ENCODE measurements at regions not wholly inside any gene's neighbourhood (a gene's known extent, or its start where the extent isn't known, plus 50 kb on each side); places are given as distances from the start of the nearest gene placed in this dataset.

- Mint-ChIP-seq H3K36me3 (ENCODE audit: insufficient read depth) (no peaks in the 10 kb centered on the region), H3K27ac (no peak overlapping the region), H3K4me3 (ENCODE audit: low read depth) (no peak overlapping the region), H3K4me1 (ENCODE audit: low read depth) (no peaks in the 10 kb centered on the region), H3K9me3 (ENCODE audit: low read depth) (no peaks in the 10 kb centered on the region), H3K27me3 (peaks cover 6% of the 10 kb centered on the region)
- no peak for DNase-seq (ENCODE audit: low spot score, unreplicated experiment)
- TF ChIP-seq, protein P1, sequence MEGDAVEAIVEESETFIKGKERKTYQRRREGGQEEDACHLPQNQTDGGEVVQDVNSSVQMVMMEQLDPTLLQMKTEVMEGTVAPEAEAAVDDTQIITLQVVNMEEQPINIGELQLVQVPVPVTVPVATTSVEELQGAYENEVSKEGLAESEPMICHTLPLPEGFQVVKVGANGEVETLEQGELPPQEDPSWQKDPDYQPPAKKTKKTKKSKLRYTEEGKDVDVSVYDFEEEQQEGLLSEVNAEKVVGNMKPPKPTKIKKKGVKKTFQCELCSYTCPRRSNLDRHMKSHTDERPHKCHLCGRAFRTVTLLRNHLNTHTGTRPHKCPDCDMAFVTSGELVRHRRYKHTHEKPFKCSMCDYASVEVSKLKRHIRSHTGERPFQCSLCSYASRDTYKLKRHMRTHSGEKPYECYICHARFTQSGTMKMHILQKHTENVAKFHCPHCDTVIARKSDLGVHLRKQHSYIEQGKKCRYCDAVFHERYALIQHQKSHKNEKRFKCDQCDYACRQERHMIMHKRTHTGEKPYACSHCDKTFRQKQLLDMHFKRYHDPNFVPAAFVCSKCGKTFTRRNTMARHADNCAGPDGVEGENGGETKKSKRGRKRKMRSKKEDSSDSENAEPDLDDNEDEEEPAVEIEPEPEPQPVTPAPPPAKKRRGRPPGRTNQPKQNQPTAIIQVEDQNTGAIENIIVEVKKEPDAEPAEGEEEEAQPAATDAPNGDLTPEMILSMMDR (IDR thresholded peaks at IDR 0.05; ENCODE audit: unreplicated experiment), result no peak
Observed at GRCh38 chr6:44699082-44699481, 311.6 kb downstream of the CDC5L start.

- DNase-seq (ENCODE audit: low spot score, unreplicated experiment), result no peak
- Mint-ChIP-seq H3K27ac (no peak overlapping the region), H3K4me3 (ENCODE audit: low read depth) (no peak overlapping the region), H3K36me3 (ENCODE audit: insufficient read depth) (no peaks in the 10 kb centered on the region), H3K9me3 (ENCODE audit: low read depth) (no peaks in the 10 kb centered on the region), H3K27me3 (peaks cover 6% of the 10 kb centered on the region), H3K4me1 (ENCODE audit: low read depth) (no peaks in the 10 kb centered on the region)
- TF ChIP-seq, protein P1 (IDR thresholded peaks at IDR 0.05; ENCODE audit: unreplicated experiment), result no peak
Observed at GRCh38 chr6:44699851-44700250, 312.3 kb downstream of the CDC5L start.

DNA sequence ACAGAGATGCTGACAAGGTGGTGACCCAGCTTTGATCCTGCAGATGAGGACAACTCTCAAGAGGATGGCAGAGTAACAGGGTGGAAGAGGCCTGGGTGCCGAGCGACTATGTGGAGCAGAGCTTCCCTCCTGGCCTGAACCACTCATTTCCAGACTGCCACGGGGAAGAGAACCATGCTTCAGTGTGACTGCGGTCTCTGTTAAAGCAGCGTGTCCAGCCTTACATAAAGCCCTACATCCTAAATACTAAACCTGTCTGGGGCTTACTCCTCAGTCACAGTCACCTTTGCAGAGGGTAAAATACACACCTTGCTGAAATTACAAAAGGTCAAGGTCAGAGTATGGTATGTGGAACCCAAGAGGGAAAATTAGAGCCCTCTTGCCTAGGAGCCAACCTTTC lies 312.9 kb downstream of the CDC5L start:
- no peaks in the 10 kb centered on the region for H3K9me3 Mint-ChIP-seq (ENCODE audit: low read depth)
- peaks cover 6% of the 10 kb centered on the region for H3K27me3 Mint-ChIP-seq
- TF ChIP-seq, protein P1 (IDR thresholded peaks at IDR 0.05; ENCODE audit: unreplicated experiment), result no peak
- H3K27ac Mint-ChIP-seq, result no peak overlapping the region
- no peak for DNase-seq (ENCODE audit: low spot score, unreplicated experiment)
- no peak overlapping the region for H3K4me3 Mint-ChIP-seq (ENCODE audit: low read depth)
- no peaks in the 10 kb centered on the region for H3K36me3 Mint-ChIP-seq (ENCODE audit: insufficient read depth)
- H3K4me1 Mint-ChIP-seq (ENCODE audit: low read depth), result no peaks in the 10 kb centered on the region

DNA sequence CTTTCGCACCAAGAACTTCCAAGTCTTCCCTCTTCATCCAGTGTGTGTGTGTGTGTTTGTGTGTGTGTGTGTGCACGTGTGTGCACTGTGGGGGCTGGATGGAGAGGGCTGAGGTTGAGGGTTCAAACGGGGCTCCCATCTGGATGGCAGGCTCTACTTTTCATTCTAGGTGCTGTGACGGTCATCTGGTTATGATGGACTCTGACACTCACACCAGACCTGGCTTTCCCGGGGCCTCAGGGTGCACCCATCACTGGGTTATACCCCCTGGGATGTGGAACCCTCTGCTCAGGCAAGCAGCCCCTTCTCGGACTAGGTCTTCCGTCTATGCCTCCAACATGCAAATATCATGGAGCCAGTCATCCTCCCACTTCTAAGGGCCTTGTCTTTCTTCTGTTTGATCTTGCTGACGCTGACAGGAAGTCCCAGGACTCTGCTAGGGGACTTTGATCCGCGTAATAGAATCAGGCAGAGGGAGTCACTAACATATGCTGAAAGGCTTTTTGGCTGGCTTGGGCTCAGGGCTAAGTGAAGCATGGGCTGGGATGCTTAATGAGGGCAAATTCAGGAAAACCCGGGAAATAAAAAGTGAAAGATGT lies 313.6 kb downstream of the CDC5L start:
- DNase-seq (ENCODE audit: low spot score, unreplicated experiment), result no peak
- H3K9me3 Mint-ChIP-seq (ENCODE audit: low read depth), result no peaks in the 10 kb centered on the region

GRCh38 chr6:44701637-44702101 lies 314.2 kb downstream of the CDC5L start:
- Mint-ChIP-seq H3K36me3 (ENCODE audit: insufficient read depth) (no peaks in the 10 kb centered on the region), H3K27me3 (peaks cover 6% of the 10 kb centered on the region), H3K27ac (no peak overlapping the region), H3K4me3 (ENCODE audit: low read depth) (no peak overlapping the region), H3K9me3 (ENCODE audit: low read depth) (no peaks in the 10 kb centered on the region), H3K4me1 (ENCODE audit: low read depth) (no peaks in the 10 kb centered on the region)
- TF ChIP-seq, protein P1 (IDR thresholded peaks at IDR 0.05; ENCODE audit: unreplicated experiment), result no peak
- no peak for DNase-seq (ENCODE audit: low spot score, unreplicated experiment)

More for the DNA sequence above, 313.6 kb downstream of the CDC5L start:
- Mint-ChIP-seq H3K4me1 (ENCODE audit: low read depth) (no peaks in the 10 kb centered on the region), H3K4me3 (ENCODE audit: low read depth) (no peak overlapping the region), H3K27ac (no peak overlapping the region), H3K27me3 (peaks cover 6% of the 10 kb centered on the region), H3K36me3 (ENCODE audit: insufficient read depth) (no peaks in the 10 kb centered on the region)
- TF ChIP-seq, protein P1 (IDR thresholded peaks at IDR 0.05; ENCODE audit: unreplicated experiment), result no peak
